Activated CD4-positive, alpha-beta T cell treated with anti-CD3 and anti-CD28 coated beads for 1 hour (primary cell): ENCODE measurements at regions not wholly inside any gene's neighbourhood (a gene's known extent, or its start where the extent isn't known, plus 50 kb on each side); places are given as distances from the start of the nearest gene placed in this dataset.

Source experiments
- DNase-seq: peaks from one replicate; pipeline ENCODE4 v3.0.0-alpha.2; 2020

GRCh38 chr3:106642161-106642560 is 735.1 kb upstream of the CCDC54 start:
- DNase-seq: no peak

- DNase-seq: no peak
Observed at GRCh38 chr3:106643684-106644161, 733.5 kb upstream of the CCDC54 start.

GRCh38 chr3:106673926-106674569 is 703.2 kb upstream of the CCDC54 start:
- no peak for DNase-seq

- DNase-seq: no peak
Observed at GRCh38 chr3:106675451-106675850, 701.8 kb upstream of the CCDC54 start.

- DNase-seq: no peak
Observed at GRCh38 chr3:106678657-106679390, 698.4 kb upstream of the CCDC54 start.

GRCh38 chr3:106683953-106684620 is 693.2 kb upstream of the CCDC54 start:
- no peak for DNase-seq

- no peak for DNase-seq
Observed at GRCh38 chr3:106685745-106686144, 691.5 kb upstream of the CCDC54 start.

- no peak for DNase-seq
Observed at GRCh38 chr3:106687905-106688304, 689.3 kb upstream of the CCDC54 start.

- no peak for DNase-seq
Observed at GRCh38 chr3:106688464-106688863, 688.8 kb upstream of the CCDC54 start.

- DNase-seq: no peak
Observed at GRCh38 chr3:106691476-106691875, 685.8 kb upstream of the CCDC54 start.

GRCh38 chr3:106692624-106693023 is 684.6 kb upstream of the CCDC54 start:
- no peak for DNase-seq

- DNase-seq: no peak
Observed at GRCh38 chr3:106699122-106699521, 678.1 kb upstream of the CCDC54 start.

- no peak for DNase-seq
Observed at GRCh38 chr3:106700981-106701380, 676.3 kb upstream of the CCDC54 start.

GRCh38 chr3:106703524-106703923 is 673.7 kb upstream of the CCDC54 start:
- no peak for DNase-seq

- DNase-seq: no peak
Observed at GRCh38 chr3:106707347-106707746, 669.9 kb upstream of the CCDC54 start.

- DNase-seq: no peak
Observed at GRCh38 chr3:106710596-106710995, 666.6 kb upstream of the CCDC54 start.

GRCh38 chr3:106711650-106712049 is 665.6 kb upstream of the CCDC54 start:
- no peak for DNase-seq

GRCh38 chr3:106714400-106714799 is 662.8 kb upstream of the CCDC54 start:
- no peak for DNase-seq

GRCh38 chr3:106715286-106715685 is 662.0 kb upstream of the CCDC54 start:
- no peak for DNase-seq

- DNase-seq: no peak
Observed at GRCh38 chr3:106717178-106717780, 660.0 kb upstream of the CCDC54 start.

- DNase-seq: no peak
Observed at GRCh38 chr3:106719077-106719476, 658.2 kb upstream of the CCDC54 start.

- DNase-seq: no peak
Observed at GRCh38 chr3:106719583-106719982, 657.7 kb upstream of the CCDC54 start.

- no peak for DNase-seq
Observed at GRCh38 chr3:106720510-106720909, 656.7 kb upstream of the CCDC54 start.

GRCh38 chr3:106725566-106725965 is 651.7 kb upstream of the CCDC54 start:
- DNase-seq: no peak
